ENCODE measurements at regions not wholly inside any gene's neighbourhood (a gene's known extent, or its start where the extent isn't known, plus 50 kb on each side); places are given as distances from the start of the nearest gene placed in this dataset.

GRCh38 chr10:106252541-106252940 is 912.0 kb downstream of the SORCS1 start:
- intact Hi-C loops (cut with DNase I): no loop called here
- no peak overlapping the region for H3K27ac ChIP-seq
- H3K9me3 ChIP-seq: no peaks in the 10 kb centered on the region
- H3K36me3 ChIP-seq (ENCODE audit: insufficient read depth in 1 of 2, low read depth in 1 of 2): no peaks in the 10 kb centered on the region
- H3K27me3 ChIP-seq (ENCODE audit: insufficient read depth in 3 of 3, low read length in 2 of 3): no peaks in the 10 kb centered on the region
- no peaks in the 10 kb centered on the region for H3K4me1 ChIP-seq
- ATAC-seq (no peak), DNase-seq (no peak)
- no peak for TF ChIP-seq CTCF (IDR thresholded peaks at IDR 0.05)
- no peak overlapping the region for H3K4me3 ChIP-seq

GRCh38 chr10:106251573-106251972 is 912.9 kb downstream of the SORCS1 start:
- H3K4me1 ChIP-seq: no peaks in the 10 kb centered on the region
- no peak for ATAC-seq
- no peak for TF ChIP-seq CTCF (IDR thresholded peaks at IDR 0.05)
- intact Hi-C loops (cut with DNase I): no loop called here
- H3K36me3 ChIP-seq (ENCODE audit: insufficient read depth in 1 of 2, low read depth in 1 of 2): no peaks in the 10 kb centered on the region
- no peak overlapping the region for H3K27ac ChIP-seq
- 95% methylated on average over 1 of the region's 1 CpG for WGBS, 3 donors
- H3K27me3 ChIP-seq (ENCODE audit: insufficient read depth in 3 of 3, low read length in 2 of 3): no peaks in the 10 kb centered on the region
- H3K4me3 ChIP-seq: no peak overlapping the region
- DNase-seq: no peak
- H3K9me3 ChIP-seq: no peaks in the 10 kb centered on the region

GRCh38 chr10:106242301-106242700 is 922.2 kb downstream of the SORCS1 start:
- Histone ChIP-seq H3K4me1 (no peaks in the 10 kb centered on the region), H3K4me3 (no peak overlapping the region), H3K27me3 (ENCODE audit: insufficient read depth in 3 of 3, low read length in 2 of 3) (no peaks in the 10 kb centered on the region), H3K27ac (no peak overlapping the region), H3K9me3 (no peaks in the 10 kb centered on the region), H3K36me3 (ENCODE audit: insufficient read depth in 1 of 2, low read depth in 1 of 2) (no peaks in the 10 kb centered on the region)
- DNase-seq (no peak), ATAC-seq (no peak)
- TF ChIP-seq CTCF (IDR thresholded peaks at IDR 0.05): no peak
- intact Hi-C loops (cut with DNase I): no loop called here
- 60 to 65% (median 63%) methylated on average over 7 of the region's 7 CpGs for WGBS, 3 donors

GRCh38 chr10:106226828-106227227 is 937.7 kb downstream of the SORCS1 start:
- Histone ChIP-seq H3K27me3 (ENCODE audit: insufficient read depth in 3 of 3, low read length in 2 of 3) (no peaks in the 10 kb centered on the region), H3K4me3 (no peak overlapping the region), H3K36me3 (ENCODE audit: insufficient read depth in 1 of 2, low read depth in 1 of 2) (no peaks in the 10 kb centered on the region), H3K27ac (no peak overlapping the region), H3K4me1 (no peaks in the 10 kb centered on the region), H3K9me3 (no peaks in the 10 kb centered on the region)
- intact Hi-C loops (cut with DNase I): no loop called here
- no peak for DNase-seq
- 26 to 34% (median 30%) methylated on average over 2 of the region's 2 CpGs for WGBS, 3 donors
- no peak for ATAC-seq
- TF ChIP-seq CTCF (IDR thresholded peaks at IDR 0.05): no peak

- no peaks in the 10 kb centered on the region for H3K36me3 ChIP-seq (ENCODE audit: insufficient read depth in 1 of 2, low read depth in 1 of 2)
- no peaks in the 10 kb centered on the region for H3K9me3 ChIP-seq
- H3K4me1 ChIP-seq: no peaks in the 10 kb centered on the region
- WGBS, 3 donors: 69 to 84% (median 74%) methylated on average over 1 of the region's 1 CpG
- no peak for TF ChIP-seq CTCF (IDR thresholded peaks at IDR 0.05)
- no peaks in the 10 kb centered on the region for H3K27me3 ChIP-seq (ENCODE audit: insufficient read depth in 3 of 3, low read length in 2 of 3)
- intact Hi-C loops (cut with DNase I): no loop called here
- no peak for DNase-seq
- no peak for ATAC-seq
- no peak overlapping the region for H3K27ac ChIP-seq
- H3K4me3 ChIP-seq: no peak overlapping the region
These were observed 938.4 kb downstream of the SORCS1 start for GRCh38 chr10:106226142-106226541.

Data from psoas muscle (tissue), 7 donors.